ENCODE measurements at regions not wholly inside any gene's neighbourhood (a gene's known extent, or its start where the extent isn't known, plus 50 kb on each side); places are given as distances from the start of the nearest gene placed in this dataset.
"Not testable (repeated sequence)": the region's sequence is repeated elsewhere in the genome, so short reads cannot be mapped to it uniquely, and the experiment has no call there.

GRCh38 chr9:124174433-124174832 lies 83.3 kb upstream of the NEK6 start:
- Histone ChIP-seq H3K9me3 (no peaks in the 10 kb centered on the region), H3K27me3 (no peaks in the 10 kb centered on the region), H3K4me3 (no peak overlapping the region), H3K36me3 (no peaks in the 10 kb centered on the region), H3K4me1 (no peaks in the 10 kb centered on the region), H3K27ac (no peak overlapping the region)
- 69 to 70% methylated on average over 4 to 5 of the region's 5 CpGs for WGBS, 2 donors (ENCODE audit: low coverage in 1 of 2)
- DNase-seq, result no peak
- in situ Hi-C loops (cut with MboI; ENCODE audit: low pct_ligation_motif_present in 1 of 4, low pct_unique_long_range_greater_than_20kb in 1 of 4, low sequenced_read_pairs in 3 of 4), result no loop called here
- TF ChIP-seq EP300 (IDR thresholded peaks at IDR 0.05; ENCODE audit: low read depth) (no peak), POLR2AphosphoS5 (IDR thresholded peaks at IDR 0.05) (no peak), POLR2A (IDR thresholded peaks at IDR 0.05) (no peak)
- TF ChIP-seq, protein P1, sequence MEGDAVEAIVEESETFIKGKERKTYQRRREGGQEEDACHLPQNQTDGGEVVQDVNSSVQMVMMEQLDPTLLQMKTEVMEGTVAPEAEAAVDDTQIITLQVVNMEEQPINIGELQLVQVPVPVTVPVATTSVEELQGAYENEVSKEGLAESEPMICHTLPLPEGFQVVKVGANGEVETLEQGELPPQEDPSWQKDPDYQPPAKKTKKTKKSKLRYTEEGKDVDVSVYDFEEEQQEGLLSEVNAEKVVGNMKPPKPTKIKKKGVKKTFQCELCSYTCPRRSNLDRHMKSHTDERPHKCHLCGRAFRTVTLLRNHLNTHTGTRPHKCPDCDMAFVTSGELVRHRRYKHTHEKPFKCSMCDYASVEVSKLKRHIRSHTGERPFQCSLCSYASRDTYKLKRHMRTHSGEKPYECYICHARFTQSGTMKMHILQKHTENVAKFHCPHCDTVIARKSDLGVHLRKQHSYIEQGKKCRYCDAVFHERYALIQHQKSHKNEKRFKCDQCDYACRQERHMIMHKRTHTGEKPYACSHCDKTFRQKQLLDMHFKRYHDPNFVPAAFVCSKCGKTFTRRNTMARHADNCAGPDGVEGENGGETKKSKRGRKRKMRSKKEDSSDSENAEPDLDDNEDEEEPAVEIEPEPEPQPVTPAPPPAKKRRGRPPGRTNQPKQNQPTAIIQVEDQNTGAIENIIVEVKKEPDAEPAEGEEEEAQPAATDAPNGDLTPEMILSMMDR (IDR thresholded peaks at IDR 0.05), result no peak
- intact Hi-C loops (cut with DNase I; ENCODE audit: low total_unique reads), result no loop called here

GRCh38 chr9:124177522-124177921 lies 80.2 kb upstream of the NEK6 start:
- DNase-seq; H3K27ac ChIP-seq; intact Hi-C loops (cut with DNase I; ENCODE audit: low total_unique reads); in situ Hi-C loops (cut with MboI; ENCODE audit: low pct_ligation_motif_present in 1 of 4, low pct_unique_long_range_greater_than_20kb in 1 of 4, low sequenced_read_pairs in 3 of 4); H3K36me3 ChIP-seq; H3K4me1 ChIP-seq; H3K9me3 ChIP-seq; H3K4me3 ChIP-seq; H3K27me3 ChIP-seq: not testable (repeated sequence)
- WGBS, 2 donors (ENCODE audit: low coverage in 1 of 2), result 98 to 100% methylated on average over 1 to 7 of the region's 7 CpGs

DNA sequence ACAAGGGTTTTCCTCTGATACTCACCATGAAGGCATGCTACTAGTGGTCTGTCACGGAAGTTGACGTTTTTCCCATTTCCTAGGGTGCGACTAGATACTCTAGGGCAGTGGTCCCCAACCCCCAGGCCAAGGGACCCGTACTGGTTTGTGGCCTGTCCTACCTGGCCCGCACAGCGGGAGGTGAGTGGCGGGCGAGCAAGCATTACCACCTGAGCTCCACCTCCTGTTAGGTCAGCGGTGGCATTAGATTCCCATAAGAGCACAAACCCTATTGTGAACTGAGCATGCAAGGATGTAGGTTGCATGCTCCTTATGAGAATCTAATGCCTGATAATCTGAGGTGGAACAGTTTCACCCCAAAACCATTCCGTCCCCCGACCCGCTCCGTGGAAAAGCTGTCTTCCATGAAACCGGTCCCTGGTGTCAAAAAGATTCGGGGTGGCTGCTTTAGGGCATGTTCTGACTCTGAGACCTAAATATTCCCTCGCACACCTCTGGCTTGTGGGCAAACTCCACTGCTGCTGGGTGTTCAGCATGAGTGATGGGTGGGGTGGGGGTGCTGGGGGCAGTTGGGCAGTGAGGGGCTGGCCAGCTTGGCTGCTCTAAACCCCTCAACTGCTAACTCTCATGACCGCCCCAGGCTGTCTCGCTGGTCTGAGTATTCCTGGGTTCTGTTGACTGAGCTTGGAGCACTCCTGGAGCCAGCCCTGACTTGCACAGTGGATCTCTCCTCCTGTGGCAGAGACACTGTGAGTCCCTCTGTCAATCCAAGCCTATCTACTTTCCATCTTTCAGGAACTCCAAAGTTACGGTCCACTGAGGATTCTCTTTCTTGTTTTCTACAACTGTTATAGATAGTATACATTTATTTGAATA lies 78.3 kb upstream of the NEK6 start:
- DNase-seq, result no peak
- Histone ChIP-seq H3K9me3 (no peaks in the 10 kb centered on the region), H3K36me3 (no peaks in the 10 kb centered on the region), H3K27me3 (peaks cover 7% of the 10 kb centered on the region), H3K4me3 (no peak overlapping the region), H3K27ac (no peak overlapping the region), H3K4me1 (peaks cover 0 to 14% (median 2%) of the 10 kb centered on the region in 4 donors)
- WGBS, 2 donors (ENCODE audit: low coverage in 1 of 2), result 50 to 91% methylated on average over 1 to 19 of the region's 19 CpGs
- in situ Hi-C loops (cut with MboI; ENCODE audit: low pct_ligation_motif_present in 1 of 4, low pct_unique_long_range_greater_than_20kb in 1 of 4, low sequenced_read_pairs in 3 of 4) (no loop called here), intact Hi-C loops (cut with DNase I; ENCODE audit: low total_unique reads) (no loop called here)
- TF ChIP-seq POLR2A (IDR thresholded peaks at IDR 0.05), result no peak
- TF ChIP-seq, protein P1 (IDR thresholded peaks at IDR 0.05), result no peak
- TF ChIP-seq EP300 (IDR thresholded peaks at IDR 0.05; ENCODE audit: low read depth), result no peak
- no peak for TF ChIP-seq POLR2AphosphoS5 (IDR thresholded peaks at IDR 0.05)

DNA sequence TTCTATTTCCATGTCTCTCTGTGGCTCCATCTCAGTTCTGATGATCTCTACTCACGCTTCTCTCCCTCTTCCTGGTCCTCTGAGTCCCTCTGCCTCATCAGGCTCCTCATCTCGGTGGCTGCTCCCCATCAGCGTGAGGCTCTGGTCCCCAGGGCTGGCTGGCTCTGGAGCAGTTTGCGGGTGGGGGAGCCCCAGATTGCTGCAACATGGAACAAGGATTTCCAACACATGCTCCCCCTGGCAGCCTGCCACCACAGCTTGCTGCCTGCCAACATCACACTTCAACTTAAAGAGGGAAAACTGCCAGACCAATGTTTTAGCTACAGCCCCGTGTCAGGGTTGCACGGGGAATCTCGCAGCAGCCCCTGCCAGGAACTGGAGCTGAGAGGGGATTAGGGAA lies 77.2 kb upstream of the NEK6 start:
- Histone ChIP-seq H3K36me3 (no peaks in the 10 kb centered on the region), H3K27me3 (peaks cover 7% of the 10 kb centered on the region), H3K9me3 (no peaks in the 10 kb centered on the region), H3K4me1 (peaks cover 0 to 14% (median 3%) of the 10 kb centered on the region in 4 donors), H3K27ac (no peak overlapping the region), H3K4me3 (no peak overlapping the region)
- peak; percentile 22 for DNase-seq
- intact Hi-C loops (cut with DNase I; ENCODE audit: low total_unique reads) (no loop called here), in situ Hi-C loops (cut with MboI; ENCODE audit: low pct_ligation_motif_present in 1 of 4, low pct_unique_long_range_greater_than_20kb in 1 of 4, low sequenced_read_pairs in 3 of 4) (no loop called here)
- WGBS, 2 donors (ENCODE audit: low coverage in 1 of 2), result 27% methylated on average over 7 of the region's 7 CpGs; no CpG with 5 or more reads in 1 of the 2 donors
- TF ChIP-seq POLR2AphosphoS5 (IDR thresholded peaks at IDR 0.05), result no peak
- TF ChIP-seq POLR2A (IDR thresholded peaks at IDR 0.05), result no peak
- TF ChIP-seq EP300 (IDR thresholded peaks at IDR 0.05; ENCODE audit: low read depth), result no peak
- TF ChIP-seq, protein P1 (IDR thresholded peaks at IDR 0.05), result no peak
